Nephron (organoid): ENCODE measurements at regions not wholly inside any gene's neighbourhood (a gene's known extent, or its start where the extent isn't known, plus 50 kb on each side); places are given as distances from the start of the nearest gene placed in this dataset.
A peak's percentile ranks its signal among the peaks of the same experiment; 100 is the strongest.

ENCODE experiments used
- H3K27ac Mint-ChIP-seq, 3 experiments: 2 replicates each; pipeline ENCODE4 v1.8.0; 2020; ENCODE audit warnings: mixed read lengths in 3 of 3, mild to moderate bottlenecking in 2 of 3, moderate library complexity in 1 of 3
- H3K27me3 Mint-ChIP-seq: 2 replicates; pipeline ENCODE4 v1.8.0; 2021; ENCODE audit warnings: low read depth, mild to moderate bottlenecking, moderate library complexity, mixed read lengths
- H3K36me3 Mint-ChIP-seq: 2 replicates; pipeline ENCODE4 v1.8.0; 2020; ENCODE audit warnings: low read depth, mixed read lengths
- H3K4me1 Mint-ChIP-seq: 2 replicates; pipeline ENCODE4 v1.8.0; 2020; ENCODE audit warnings: mixed read lengths
- H3K4me3 Mint-ChIP-seq, 3 experiments: 2 replicates each; pipeline ENCODE4 v1.8.0; 2020; ENCODE audit warnings: mild to moderate bottlenecking in 3 of 3, mixed read lengths in 3 of 3, moderate library complexity in 2 of 3
- H3K9me3 Mint-ChIP-seq: 2 replicates; pipeline ENCODE4 v1.8.0; 2020; ENCODE audit warnings: mixed read lengths
- TF ChIP-seq, protein P1 (sequence below), 3 experiments: fragments of 200-600 bp; sonication (generic); IDR thresholded peaks; one replicate each; pipeline ENCODE4 v1.5.0; 2021; ENCODE audit warnings: antibody characterized with exemption in 3 of 3; ENCODE audit not compliant: unreplicated experiment in 3 of 3

DNA sequence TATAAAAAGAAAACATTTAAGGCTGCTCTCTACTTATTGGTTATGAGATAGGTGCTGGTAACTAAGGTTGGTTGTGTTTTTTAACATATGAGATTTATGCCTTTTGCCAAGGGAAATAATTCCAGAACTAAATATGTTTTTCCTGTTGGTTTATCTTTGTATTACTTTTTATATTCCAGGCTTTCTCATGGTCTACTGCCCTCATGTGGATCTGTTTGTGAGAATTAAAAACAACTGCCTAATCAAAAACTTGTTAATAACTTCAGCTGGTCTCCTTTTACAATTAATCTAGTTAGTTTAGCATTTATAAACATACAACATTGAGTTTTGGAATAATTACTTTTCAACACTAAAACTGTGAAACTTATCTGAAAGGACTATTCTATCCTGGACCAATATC lies 1208.3 kb downstream of the ADGRL3 start:
- TF ChIP-seq, protein P1, sequence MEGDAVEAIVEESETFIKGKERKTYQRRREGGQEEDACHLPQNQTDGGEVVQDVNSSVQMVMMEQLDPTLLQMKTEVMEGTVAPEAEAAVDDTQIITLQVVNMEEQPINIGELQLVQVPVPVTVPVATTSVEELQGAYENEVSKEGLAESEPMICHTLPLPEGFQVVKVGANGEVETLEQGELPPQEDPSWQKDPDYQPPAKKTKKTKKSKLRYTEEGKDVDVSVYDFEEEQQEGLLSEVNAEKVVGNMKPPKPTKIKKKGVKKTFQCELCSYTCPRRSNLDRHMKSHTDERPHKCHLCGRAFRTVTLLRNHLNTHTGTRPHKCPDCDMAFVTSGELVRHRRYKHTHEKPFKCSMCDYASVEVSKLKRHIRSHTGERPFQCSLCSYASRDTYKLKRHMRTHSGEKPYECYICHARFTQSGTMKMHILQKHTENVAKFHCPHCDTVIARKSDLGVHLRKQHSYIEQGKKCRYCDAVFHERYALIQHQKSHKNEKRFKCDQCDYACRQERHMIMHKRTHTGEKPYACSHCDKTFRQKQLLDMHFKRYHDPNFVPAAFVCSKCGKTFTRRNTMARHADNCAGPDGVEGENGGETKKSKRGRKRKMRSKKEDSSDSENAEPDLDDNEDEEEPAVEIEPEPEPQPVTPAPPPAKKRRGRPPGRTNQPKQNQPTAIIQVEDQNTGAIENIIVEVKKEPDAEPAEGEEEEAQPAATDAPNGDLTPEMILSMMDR (IDR thresholded peaks at IDR 0.05; ENCODE audit: unreplicated experiment in 3 of 3) = peak; percentile 18 to 38 (median 27)
- Mint-ChIP-seq H3K27ac (no peak overlapping the region), H3K4me1 (peaks cover 5% of the 10 kb centered on the region), H3K27me3 (no peaks in the 10 kb centered on the region), H3K36me3 (no peaks in the 10 kb centered on the region), H3K4me3 (no peak overlapping the region), H3K9me3 (no peaks in the 10 kb centered on the region)

- Mint-ChIP-seq H3K4me1 (peaks cover 5% of the 10 kb centered on the region), H3K9me3 (no peaks in the 10 kb centered on the region), H3K27ac (no peak overlapping the region), H3K27me3 (no peaks in the 10 kb centered on the region), H3K36me3 (no peaks in the 10 kb centered on the region), H3K4me3 (no peak overlapping the region)
- TF ChIP-seq, protein P1 (IDR thresholded peaks at IDR 0.05; ENCODE audit: unreplicated experiment in 3 of 3) = no peak
These were observed 1207.4 kb downstream of the ADGRL3 start for GRCh38 chr4:62407534-62407933.

DNA sequence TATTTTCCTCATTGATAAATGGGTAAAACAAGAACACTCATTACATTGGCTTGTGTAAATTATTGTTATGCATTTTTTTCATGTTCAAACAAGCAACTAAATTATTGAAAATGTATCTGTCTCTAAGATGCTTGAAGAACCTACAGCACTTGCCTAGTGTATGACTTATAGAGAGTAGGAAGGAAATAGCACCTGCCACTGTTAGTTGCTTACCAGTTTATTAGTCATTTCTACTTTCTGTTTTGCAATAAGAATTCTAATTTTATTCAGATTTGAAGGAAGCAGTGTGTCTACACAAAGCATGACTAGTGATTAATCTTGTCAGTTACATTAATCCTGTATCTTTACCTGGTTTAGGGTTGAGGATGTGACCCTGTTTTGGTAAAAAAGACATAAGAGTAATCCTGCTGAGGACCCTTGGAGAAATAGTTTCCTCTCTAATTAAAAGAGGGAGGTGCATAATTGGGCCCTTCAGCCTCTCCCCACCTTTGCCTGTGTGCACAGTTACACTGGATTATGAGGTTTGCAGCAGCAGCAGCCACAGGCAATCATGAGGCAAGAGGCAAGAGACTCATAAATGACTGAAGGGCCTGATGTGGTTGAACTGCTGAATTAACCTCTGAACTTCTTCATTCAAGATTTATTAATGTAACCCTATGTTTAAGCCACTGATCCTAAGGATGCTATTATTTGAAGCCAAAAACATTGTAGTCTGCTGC lies 1202.1 kb downstream of the ADGRL3 start:
- Mint-ChIP-seq H3K4me1 (no peaks in the 10 kb centered on the region), H3K9me3 (no peaks in the 10 kb centered on the region), H3K4me3 (no peak overlapping the region), H3K36me3 (no peaks in the 10 kb centered on the region), H3K27ac (no peak overlapping the region), H3K27me3 (no peaks in the 10 kb centered on the region)
- TF ChIP-seq, protein P1 (IDR thresholded peaks at IDR 0.05; ENCODE audit: unreplicated experiment in 3 of 3) = no peak

- H3K27me3 Mint-ChIP-seq = no peaks in the 10 kb centered on the region
- H3K4me1 Mint-ChIP-seq = no peaks in the 10 kb centered on the region
- TF ChIP-seq, protein P1 (IDR thresholded peaks at IDR 0.05; ENCODE audit: unreplicated experiment in 3 of 3) = no peak
- no peaks in the 10 kb centered on the region for H3K9me3 Mint-ChIP-seq
- no peaks in the 10 kb centered on the region for H3K36me3 Mint-ChIP-seq
- H3K4me3 Mint-ChIP-seq = no peak overlapping the region
- no peak overlapping the region for H3K27ac Mint-ChIP-seq
These were observed 1199.1 kb downstream of the ADGRL3 start for GRCh38 chr4:62399242-62399641.

GRCh38 chr4:62398318-62398717 lies 1198.2 kb downstream of the ADGRL3 start:
- H3K27ac Mint-ChIP-seq = no peak overlapping the region
- H3K9me3 Mint-ChIP-seq = no peaks in the 10 kb centered on the region
- no peaks in the 10 kb centered on the region for H3K36me3 Mint-ChIP-seq
- H3K4me1 Mint-ChIP-seq = no peaks in the 10 kb centered on the region
- no peaks in the 10 kb centered on the region for H3K27me3 Mint-ChIP-seq
- no peak overlapping the region for H3K4me3 Mint-ChIP-seq
- TF ChIP-seq, protein P1 (IDR thresholded peaks at IDR 0.05; ENCODE audit: unreplicated experiment in 3 of 3) = no peak

GRCh38 chr4:62394766-62395165 lies 1194.6 kb downstream of the ADGRL3 start:
- H3K4me3 Mint-ChIP-seq = no peak overlapping the region
- H3K27me3 Mint-ChIP-seq = no peaks in the 10 kb centered on the region
- TF ChIP-seq, protein P1 (IDR thresholded peaks at IDR 0.05; ENCODE audit: unreplicated experiment in 3 of 3) = no peak
- H3K4me1 Mint-ChIP-seq = no peaks in the 10 kb centered on the region
- H3K9me3 Mint-ChIP-seq = no peaks in the 10 kb centered on the region
- no peaks in the 10 kb centered on the region for H3K36me3 Mint-ChIP-seq
- H3K27ac Mint-ChIP-seq = no peak overlapping the region
